Fibroblast of pulmonary artery (primary cell): ENCODE measurements at regions not wholly inside any gene's neighbourhood (a gene's known extent, or its start where the extent isn't known, plus 50 kb on each side); places are given as distances from the start of the nearest gene placed in this dataset.

ENCODE experiments used
- DNase-seq: peaks from one replicate; pipeline ENCODE4 v3.0.0-alpha.2; 2010; ENCODE audit warnings: low read depth
- H3K4me3 ChIP-seq: replicated peaks from 2 replicates; pipeline ENCODE4 v1.5.1; 2011; ENCODE audit warnings: low read depth, mild to moderate bottlenecking, control low read depth, low read length, moderate library complexity
- CTCF ChIP-seq: IDR thresholded peaks from 2 replicates; pipeline ENCODE4 v1.5.1; 2011; ENCODE audit warnings: mild to moderate bottlenecking, control low read depth, low read length, inconsistent platforms; ENCODE audit errors: missing control alignments

- TF ChIP-seq CTCF, result no peak
- no peak overlapping the region for H3K4me3 ChIP-seq
- no peak for DNase-seq
These were observed 85.5 kb upstream of the PITX1 start for GRCh38 chr5:135119481-135119880.

GRCh38 chr5:135117590-135117989 is 83.6 kb upstream of the PITX1 start:
- DNase-seq, result no peak
- H3K4me3 ChIP-seq, result no peak overlapping the region
- TF ChIP-seq CTCF, result no peak

- no peak for TF ChIP-seq CTCF
- H3K4me3 ChIP-seq, result no peak overlapping the region
- no peak for DNase-seq
These were observed 82.1 kb upstream of the PITX1 start for GRCh38 chr5:135116160-135116561.

- no peak for TF ChIP-seq CTCF
- no peak overlapping the region for H3K4me3 ChIP-seq
- no peak for DNase-seq
These were observed 81.6 kb upstream of the PITX1 start for GRCh38 chr5:135115591-135115990.

GRCh38 chr5:135114759-135115158 is 80.7 kb upstream of the PITX1 start:
- DNase-seq, result no peak
- TF ChIP-seq CTCF, result no peak
- H3K4me3 ChIP-seq, result no peak overlapping the region

- no peak for DNase-seq
- TF ChIP-seq CTCF, result no peak
- no peak overlapping the region for H3K4me3 ChIP-seq
These were observed 78.1 kb upstream of the PITX1 start for GRCh38 chr5:135112008-135112725.
